HFFc6 (cell line): ENCODE measurements at regions not wholly inside any gene's neighbourhood (a gene's known extent, or its start where the extent isn't known, plus 50 kb on each side); places are given as distances from the start of the nearest gene placed in this dataset.

Experiments used
- DNase-seq: peaks from one replicate; pipeline ENCODE4 v3.0.0-alpha.2; 2018
- H3K27ac Mint-ChIP-seq: 2 replicates; pipeline ENCODE4 v1.8.0; 2020; ENCODE audit warnings: mild to moderate bottlenecking, mixed read lengths
- H3K27me3 Mint-ChIP-seq: 2 replicates; pipeline ENCODE4 v1.8.0; 2021; ENCODE audit warnings: mild to moderate bottlenecking, moderate library complexity, mixed read lengths; ENCODE audit not compliant: insufficient read depth
- H3K36me3 Mint-ChIP-seq: 2 replicates; pipeline ENCODE4 v1.8.0; 2021; ENCODE audit warnings: low read depth, mixed read lengths
- H3K4me1 Mint-ChIP-seq: 2 replicates; pipeline ENCODE4 v1.8.0; 2020; ENCODE audit warnings: low read depth, mixed read lengths
- H3K4me3 Mint-ChIP-seq: 2 replicates; pipeline ENCODE4 v1.8.0; 2020; ENCODE audit warnings: mild to moderate bottlenecking, moderate library complexity, mixed read lengths
- H3K9me3 Mint-ChIP-seq: 2 replicates; pipeline ENCODE4 v1.8.0; 2020; ENCODE audit warnings: mild to moderate bottlenecking, mixed read lengths
- CTCF ChIP-seq: fragments of 200-600 bp; sonication (generic); IDR thresholded peaks from 2 replicates; pipeline ENCODE4 v1.5.0; 2021; ENCODE audit warnings: antibody characterized with exemption, mild to moderate bottlenecking

DNA sequence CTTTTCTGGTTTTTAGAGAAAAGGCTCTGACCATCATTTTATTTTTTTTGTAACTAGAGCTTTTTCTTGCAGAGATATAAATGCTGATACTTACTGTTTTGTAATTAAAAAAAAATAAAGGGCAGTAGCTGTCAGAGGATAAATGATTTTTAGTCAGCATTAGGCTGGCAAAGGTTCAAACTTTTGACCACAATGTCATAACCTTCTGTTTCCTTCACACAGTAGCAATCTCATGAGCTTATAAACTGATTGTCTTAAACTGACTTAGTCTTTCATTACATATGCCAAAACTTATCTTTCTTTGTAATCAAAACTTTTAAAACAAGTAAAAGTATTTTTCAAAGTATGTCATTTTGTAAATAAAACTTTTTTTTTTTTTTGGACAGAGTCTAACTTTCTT, 841.9 kb downstream of the OTOL1 start:
- H3K9me3 Mint-ChIP-seq = peaks cover 13% of the 10 kb centered on the region
- peaks cover 4% of the 10 kb centered on the region; the same call in 1 of the 2 replicates for H3K27me3 Mint-ChIP-seq
- peaks cover 14% of the 10 kb centered on the region for H3K36me3 Mint-ChIP-seq
- H3K4me3 Mint-ChIP-seq = no peak overlapping the region
- TF ChIP-seq CTCF = no peak
- no peak for DNase-seq
- H3K27ac Mint-ChIP-seq = no peak overlapping the region
- peaks cover 15% of the 10 kb centered on the region for H3K4me1 Mint-ChIP-seq

DNA sequence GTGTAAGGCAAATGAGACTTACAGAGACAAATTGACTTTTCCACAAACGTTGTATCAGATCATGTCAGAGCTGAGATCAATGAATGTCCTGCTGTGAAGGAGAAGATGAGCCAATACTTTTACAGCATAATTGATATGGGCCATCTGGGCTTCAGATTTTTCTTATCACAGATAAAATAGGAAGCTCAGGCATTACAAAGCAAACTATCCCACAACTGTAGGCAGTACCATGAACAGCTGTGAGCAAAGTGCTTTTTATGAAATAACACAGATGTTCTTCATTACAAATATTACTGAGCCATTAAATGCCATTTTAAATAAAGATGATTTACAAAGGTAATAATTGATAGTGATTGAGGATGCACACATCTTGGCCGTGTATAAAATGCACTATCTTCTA, 852.3 kb downstream of the OTOL1 start:
- Mint-ChIP-seq H3K9me3 (no peaks in the 10 kb centered on the region), H3K4me3 (no peak overlapping the region), H3K27ac (no peak overlapping the region), H3K27me3 (no peaks in the 10 kb centered on the region), H3K4me1 (peaks cover 16% of the 10 kb centered on the region), H3K36me3 (no peaks in the 10 kb centered on the region)
- TF ChIP-seq CTCF = no peak
- no peak for DNase-seq

DNA sequence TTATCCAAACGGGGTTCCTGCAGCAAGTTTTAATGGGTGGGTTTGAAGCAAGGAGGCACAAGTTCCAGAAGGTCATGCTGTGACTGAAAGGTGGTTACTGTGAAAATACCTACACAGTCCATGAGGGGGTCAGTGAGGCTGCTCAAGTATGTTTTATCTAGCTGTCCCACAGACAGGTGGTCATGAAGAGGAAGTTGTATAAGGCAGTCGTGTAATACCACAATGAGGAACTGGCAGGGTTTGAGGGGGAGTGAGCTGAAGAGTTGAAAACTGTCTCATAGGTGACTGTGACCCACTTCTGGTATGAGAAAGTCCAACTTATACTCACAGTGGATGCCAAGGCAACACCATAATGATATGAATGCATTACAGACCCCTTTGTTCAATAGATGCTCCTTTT, 856.8 kb downstream of the OTOL1 start:
- peaks cover 33% of the 10 kb centered on the region for H3K4me1 Mint-ChIP-seq
- H3K9me3 Mint-ChIP-seq = no peaks in the 10 kb centered on the region
- no peak overlapping the region for H3K27ac Mint-ChIP-seq
- H3K27me3 Mint-ChIP-seq = no peaks in the 10 kb centered on the region; the same call in 1 of the 2 replicates
- no peak for DNase-seq
- TF ChIP-seq CTCF = no peak; the same call in 1 of the 2 replicates
- H3K4me3 Mint-ChIP-seq = no peak overlapping the region
- no peaks in the 10 kb centered on the region for H3K36me3 Mint-ChIP-seq

DNA sequence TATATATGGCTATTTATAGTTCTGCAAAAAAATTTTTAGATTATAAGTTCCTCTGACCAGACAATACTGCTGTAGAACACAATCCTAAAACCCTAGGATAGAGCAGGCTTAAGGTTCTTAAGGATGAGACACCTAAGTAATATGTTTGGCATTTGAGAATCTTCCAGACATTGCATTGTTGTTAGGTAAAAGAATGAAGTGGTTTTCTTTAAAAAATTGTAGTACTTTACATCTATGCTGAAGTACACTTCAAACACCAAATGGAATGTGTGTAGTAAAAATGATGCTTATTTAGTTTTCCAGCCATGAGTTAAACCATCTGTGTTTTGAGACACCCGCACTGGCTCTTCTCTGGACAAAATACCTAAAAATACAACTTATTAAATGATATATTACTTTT, 857.7 kb downstream of the OTOL1 start:
- peak; percentile 72 for DNase-seq
- no peak overlapping the region for H3K27ac Mint-ChIP-seq
- no peak overlapping the region for H3K4me3 Mint-ChIP-seq
- no peaks in the 10 kb centered on the region; the same call in 1 of the 2 replicates for H3K27me3 Mint-ChIP-seq
- no peaks in the 10 kb centered on the region for H3K9me3 Mint-ChIP-seq
- no peaks in the 10 kb centered on the region for H3K36me3 Mint-ChIP-seq
- no peak for TF ChIP-seq CTCF
- peaks cover 33% of the 10 kb centered on the region for H3K4me1 Mint-ChIP-seq

DNA sequence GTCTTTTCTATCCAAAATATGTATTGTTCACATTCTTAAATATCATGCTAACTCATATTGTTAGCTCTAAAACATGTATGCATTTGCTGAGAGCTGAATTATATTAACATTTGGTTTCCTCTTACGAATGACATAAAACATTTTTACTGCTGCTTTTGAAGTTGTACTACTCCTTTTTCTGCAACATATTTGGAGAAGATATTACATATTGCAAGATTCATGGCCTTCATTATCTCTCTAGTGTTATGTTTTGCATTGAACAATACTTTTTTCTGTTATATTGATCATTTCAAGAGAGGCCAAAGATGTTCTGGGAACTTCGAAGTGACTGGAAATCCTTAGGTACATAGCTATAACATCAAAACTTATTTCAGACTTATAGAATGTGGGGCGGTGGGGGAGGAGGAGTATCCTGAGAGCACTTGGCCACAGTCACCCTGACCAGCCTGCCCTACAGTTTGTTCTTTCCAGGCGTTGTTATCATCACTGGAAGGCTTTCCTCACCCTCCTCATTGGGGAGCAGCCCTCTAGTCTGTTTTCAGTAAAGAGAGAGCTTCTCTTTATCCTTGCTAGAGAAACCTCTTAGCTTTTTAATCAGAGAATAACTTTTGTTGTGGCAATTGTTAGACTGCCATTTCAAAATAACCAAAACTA, 868.6 kb downstream of the OTOL1 start:
- no peak for DNase-seq
- no peaks in the 10 kb centered on the region for H3K36me3 Mint-ChIP-seq
- no peaks in the 10 kb centered on the region for H3K27me3 Mint-ChIP-seq
- H3K4me1 Mint-ChIP-seq = peaks cover 24% of the 10 kb centered on the region
- H3K9me3 Mint-ChIP-seq = no peaks in the 10 kb centered on the region
- H3K27ac Mint-ChIP-seq = no peak overlapping the region
- no peak for TF ChIP-seq CTCF
- no peak overlapping the region for H3K4me3 Mint-ChIP-seq
